GM12872 (cell line): ENCODE measurements at regions not wholly inside any gene's neighbourhood (a gene's known extent, or its start where the extent isn't known, plus 50 kb on each side); places are given as distances from the start of the nearest gene placed in this dataset.

Source experiments
- CTCF ChIP-seq: IDR thresholded peaks from 3 replicates; pipeline ENCODE4 v1.5.1; 2011; ENCODE audit warnings: low read depth, mild to moderate bottlenecking, low read length, moderate library complexity; ENCODE audit not compliant: insufficient read depth

- TF ChIP-seq CTCF = no peak
These were observed 66.4 kb upstream of the CASZ1 start for GRCh38 chr1:10862743-10863335.

- TF ChIP-seq CTCF = no peak
These were observed 67.4 kb upstream of the CASZ1 start for GRCh38 chr1:10863886-10864285.

- no peak for TF ChIP-seq CTCF
These were observed 68.3 kb upstream of the CASZ1 start for GRCh38 chr1:10864776-10865175.

GRCh38 chr1:10865518-10866320 is 69.3 kb upstream of the CASZ1 start:
- TF ChIP-seq CTCF = no peak

- no peak for TF ChIP-seq CTCF
These were observed 70.1 kb upstream of the CASZ1 start for GRCh38 chr1:10866321-10867093.

GRCh38 chr1:10867138-10867721 is 70.8 kb upstream of the CASZ1 start:
- peak; percentile 56; the same call in 1 of the 3 replicates for TF ChIP-seq CTCF
